Activated CD8-positive, alpha-beta memory T cell treated with anti-CD3 and anti-CD28 coated beads, Interleukin-2, amount 50 U/mL, for 48 hours (primary cell): ENCODE measurements at regions not wholly inside any gene's neighbourhood (a gene's known extent, or its start where the extent isn't known, plus 50 kb on each side); places are given as distances from the start of the nearest gene placed in this dataset.

Experiments
- DNase-seq: peaks from one replicate; pipeline ENCODE4 v3.0.0-alpha.2; 2020

DNA sequence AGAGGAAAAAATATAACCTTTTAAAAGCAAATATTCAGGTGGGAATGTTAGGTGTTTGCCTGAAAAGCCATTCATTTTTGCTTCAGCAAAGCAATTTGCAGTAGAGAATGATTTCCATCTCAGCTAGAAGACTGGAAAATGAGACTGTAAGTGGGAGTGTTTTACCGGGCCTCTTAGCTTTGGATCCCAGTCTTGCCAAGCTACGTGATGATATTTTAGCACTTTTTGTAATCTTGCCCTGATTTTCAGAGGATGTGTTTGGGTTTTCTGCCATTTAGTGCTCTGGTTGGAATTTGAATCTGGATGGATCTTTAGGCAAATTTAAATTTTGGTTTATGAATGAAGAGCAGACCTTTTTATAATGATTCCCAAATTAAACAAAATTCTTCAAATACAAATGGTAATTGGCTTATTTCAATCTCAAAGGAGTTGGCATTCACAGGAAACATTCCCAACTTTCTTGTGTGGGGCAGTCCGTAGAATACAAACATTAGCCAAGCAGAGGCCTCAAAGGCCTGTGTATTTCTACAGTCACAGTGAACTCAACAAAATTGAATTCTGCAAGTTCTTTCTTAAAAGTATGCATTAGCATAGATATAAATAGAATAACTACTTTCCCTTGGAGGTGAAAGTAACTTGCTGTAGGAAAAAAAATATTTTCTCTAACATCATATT lies 646.4 kb downstream of the CDY2B start:
- DNase-seq: no peak

DNA sequence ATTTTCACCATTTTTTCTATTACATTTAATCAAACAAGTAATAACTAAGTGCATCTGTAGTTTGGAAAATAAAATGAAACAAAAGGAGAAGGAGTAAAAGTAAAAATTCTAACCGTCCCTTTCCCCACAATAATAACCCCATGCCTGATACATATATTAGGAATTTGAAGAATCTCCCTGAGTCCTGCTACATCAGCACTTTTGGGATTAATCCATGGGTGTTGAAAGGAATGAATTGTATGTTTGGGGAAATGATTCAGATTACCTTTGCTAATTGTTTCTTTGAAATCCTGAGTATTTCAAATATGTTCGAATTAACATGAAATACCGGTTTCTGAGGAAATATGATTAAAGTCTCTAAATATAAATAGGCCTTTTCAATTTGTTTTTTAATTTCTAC lies 648.0 kb downstream of the CDY2B start:
- no peak for DNase-seq

DNA sequence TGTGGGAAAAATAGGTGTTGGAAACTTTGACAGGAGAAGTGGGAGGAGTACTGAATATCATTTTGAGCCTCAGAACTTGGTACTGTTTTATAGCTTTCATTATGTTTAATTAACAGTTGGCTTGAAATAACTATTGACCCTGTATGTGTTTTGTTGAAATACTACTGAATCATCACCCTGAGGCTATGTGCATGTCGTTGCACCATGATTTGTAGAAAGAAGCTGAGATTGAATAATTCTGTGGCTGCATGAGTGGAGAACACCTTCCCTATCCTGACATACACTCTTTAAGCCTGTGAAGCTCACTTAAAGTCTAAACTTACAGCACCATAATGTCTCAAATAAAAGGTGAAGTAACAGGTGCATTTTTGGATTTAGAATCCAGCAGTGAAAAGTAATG lies 656.5 kb downstream of the CDY2B start:
- no peak for DNase-seq

DNA sequence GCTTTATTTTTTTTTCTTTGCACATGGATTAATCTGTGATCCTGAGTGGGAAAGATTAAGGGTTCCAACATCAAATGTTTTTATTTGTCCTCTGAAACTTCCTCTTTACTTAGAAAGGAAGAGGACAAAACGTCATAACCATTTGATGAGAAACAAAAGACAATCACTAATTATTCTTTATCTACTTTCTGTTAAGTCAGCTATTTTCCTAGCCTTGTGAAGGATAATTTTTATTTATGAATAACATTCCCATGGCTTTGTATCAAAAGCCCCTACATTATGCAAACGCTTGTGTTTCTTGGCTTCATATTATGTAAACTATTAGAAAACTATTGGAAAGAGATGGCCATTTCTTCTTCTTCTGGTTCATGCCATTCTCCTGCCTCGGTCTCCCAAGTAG lies 677.6 kb downstream of the CDY2B start:
- DNase-seq: no peak

DNA sequence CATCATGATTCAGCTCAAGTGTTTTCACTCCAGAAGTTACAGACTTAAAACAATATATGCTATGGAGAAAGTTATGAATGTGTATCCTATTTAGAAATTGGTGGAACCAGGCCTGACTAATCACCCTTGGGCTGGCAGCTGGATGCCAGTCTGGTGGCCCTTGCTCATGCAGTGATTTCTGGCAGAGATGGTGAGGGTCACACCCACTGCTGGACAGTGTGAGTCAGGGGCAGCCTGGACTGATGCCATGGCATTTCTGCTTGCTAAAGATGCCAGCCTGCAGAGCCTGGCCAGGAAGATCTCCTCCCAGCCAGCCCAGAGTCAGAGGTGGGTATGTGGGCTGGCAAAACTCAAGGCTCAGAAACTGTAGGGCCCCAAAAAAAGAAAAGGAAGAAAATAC lies 695.7 kb downstream of the CDY2B start:
- no peak for DNase-seq

DNA sequence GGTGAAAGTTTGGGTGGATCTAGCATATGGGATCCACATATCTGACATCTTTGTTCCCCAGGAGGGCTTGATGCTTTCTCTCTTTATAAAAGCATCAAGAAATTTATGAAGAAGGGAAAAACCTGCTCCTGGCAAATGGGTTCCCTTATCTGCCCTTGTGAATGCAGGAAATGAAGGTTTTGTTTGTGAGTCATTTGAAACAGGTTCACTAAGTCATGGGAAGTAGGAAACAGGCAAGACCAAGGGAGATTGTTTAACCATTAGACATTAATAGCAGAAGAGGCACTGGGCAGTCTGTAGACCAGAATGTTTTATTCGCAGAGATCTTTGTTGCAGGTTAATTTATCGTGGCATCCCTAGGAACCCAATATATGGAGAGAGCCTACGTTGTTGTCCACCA lies 713.1 kb downstream of the CDY2B start:
- DNase-seq: no peak

DNA sequence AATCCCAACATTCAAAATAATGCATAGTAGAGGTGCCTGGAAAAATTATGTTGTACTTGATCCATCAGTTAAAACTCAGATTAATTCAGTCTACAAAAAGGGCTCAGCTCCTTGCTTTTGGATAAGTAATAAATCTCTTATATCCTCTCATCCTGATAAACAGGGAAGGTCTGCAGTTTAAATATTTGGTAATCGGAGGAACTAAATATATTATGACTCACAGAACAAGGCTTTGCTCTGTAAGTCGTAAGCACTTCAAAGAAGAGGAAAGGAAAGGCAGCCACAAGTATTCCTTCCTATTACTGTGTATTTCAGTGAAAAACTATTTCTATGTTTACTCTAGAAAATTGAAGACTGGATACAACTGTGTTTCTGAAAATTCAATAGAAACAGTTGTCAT lies 757.9 kb downstream of the CDY2B start:
- no peak for DNase-seq

DNA sequence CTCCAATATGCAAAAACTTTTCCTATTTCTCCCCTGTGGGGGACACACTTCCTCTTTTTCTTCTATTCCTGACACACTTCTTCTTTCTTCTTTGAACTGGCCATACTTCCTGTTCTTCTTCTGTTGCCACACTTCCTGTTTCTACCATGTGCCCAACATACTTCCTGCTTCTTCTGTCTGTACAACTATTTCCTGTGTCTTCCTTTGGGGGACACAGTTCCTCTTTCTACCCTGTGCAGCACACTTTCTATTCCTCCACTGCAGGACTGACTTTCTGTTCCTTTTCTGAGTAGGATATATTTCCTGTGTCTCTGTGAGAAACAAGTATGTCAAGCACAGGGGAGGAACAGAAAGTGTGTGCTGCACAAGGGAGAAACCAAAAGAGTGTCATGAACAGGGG lies 794.7 kb downstream of the CDY2B start:
- DNase-seq: no peak

DNA sequence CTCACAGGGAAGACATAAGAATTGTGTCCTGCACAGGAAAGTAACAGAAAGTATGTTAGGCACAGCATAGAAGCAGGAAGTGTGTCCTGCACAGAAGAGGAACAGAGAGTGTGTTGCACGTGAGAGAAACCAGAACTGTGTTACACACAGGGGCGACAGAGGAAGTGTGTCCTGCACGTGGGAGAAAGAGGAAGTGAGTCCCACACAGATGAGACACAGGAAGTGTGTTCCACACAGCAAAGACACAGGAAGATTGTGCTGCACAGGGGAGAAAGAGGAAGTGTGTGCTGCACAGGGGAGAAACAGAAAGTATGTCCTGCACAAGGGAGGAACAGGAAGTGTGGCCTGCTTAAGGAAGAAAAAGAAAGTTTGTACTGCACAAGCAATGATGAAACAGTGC lies 800.1 kb downstream of the CDY2B start:
- no peak for DNase-seq

DNA sequence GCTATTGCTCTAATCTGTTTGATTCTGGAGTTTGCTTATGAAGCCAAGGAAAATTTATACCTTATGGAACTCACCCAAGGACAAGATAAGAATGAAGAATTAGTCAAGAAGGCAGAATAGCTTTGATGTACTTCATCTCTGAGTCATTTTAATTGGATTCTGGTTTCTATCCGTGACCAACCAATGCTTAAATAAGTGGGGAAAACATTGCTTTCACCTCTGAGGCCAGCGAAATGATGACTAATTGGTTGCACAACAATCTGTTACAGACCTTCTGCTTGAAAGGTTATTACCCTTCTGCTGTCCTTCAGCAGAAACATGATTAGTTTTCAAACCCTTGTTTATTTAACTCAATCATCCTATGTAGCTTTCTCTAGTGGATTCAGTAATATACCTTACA lies 812.7 kb downstream of the CDY2B start:
- no peak for DNase-seq

DNA sequence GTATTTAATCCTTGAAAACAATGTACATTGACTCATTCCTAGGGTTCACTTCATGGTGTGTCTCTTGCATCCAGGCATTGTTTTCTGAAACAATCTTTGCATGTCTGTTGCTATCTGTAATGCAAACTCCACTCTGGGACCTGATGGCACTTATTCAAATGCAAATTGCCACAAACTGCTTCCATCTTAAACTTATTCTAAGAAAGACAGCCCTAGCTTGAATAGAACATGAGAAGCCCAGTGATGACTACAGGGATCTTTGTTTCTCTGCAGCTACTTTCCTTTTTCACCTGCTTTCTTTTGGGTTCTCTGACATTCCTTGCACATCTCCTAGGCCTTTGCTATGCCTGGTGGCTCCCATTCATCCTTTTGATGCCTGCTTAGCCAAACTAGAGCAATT lies 827.0 kb downstream of the CDY2B start:
- no peak for DNase-seq

DNA sequence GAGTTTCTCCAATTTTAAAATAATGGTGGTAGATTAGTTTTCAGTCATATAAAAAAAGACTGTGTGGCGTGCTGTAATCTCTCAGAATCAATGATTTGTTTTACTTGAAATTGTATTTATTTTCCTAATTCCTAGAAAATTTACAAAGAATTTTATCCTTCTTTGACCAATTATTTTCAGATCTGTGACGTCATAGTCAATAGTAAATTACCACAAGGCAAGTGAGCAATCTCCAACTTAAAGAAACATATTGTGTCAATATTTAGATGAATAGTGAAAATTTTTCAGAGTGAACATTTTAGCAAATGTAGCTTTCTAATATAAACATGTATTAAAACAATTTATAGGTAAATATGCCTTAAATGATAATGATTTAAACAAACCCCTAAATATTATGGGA lies 829.6 kb downstream of the CDY2B start:
- DNase-seq: no peak

DNA sequence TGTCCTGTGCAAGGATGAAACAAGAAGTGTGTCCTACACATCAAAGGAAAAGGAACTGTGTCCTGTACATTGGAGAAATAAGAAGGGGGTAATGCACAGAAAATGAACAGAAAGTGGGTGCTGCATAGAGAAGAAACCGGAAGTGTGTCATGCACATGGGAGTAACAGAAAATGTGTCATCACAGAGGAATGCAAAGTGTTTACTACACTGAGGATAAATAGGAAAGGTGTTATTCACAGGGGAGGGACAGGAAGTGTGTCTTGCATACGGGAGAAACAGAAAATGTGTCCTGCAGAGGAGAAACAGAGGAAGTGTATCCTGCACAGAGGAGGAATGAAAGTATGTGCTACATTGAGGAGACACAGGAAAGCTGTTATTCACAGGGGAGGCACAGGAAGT lies 834.9 kb downstream of the CDY2B start:
- DNase-seq: no peak

DNA sequence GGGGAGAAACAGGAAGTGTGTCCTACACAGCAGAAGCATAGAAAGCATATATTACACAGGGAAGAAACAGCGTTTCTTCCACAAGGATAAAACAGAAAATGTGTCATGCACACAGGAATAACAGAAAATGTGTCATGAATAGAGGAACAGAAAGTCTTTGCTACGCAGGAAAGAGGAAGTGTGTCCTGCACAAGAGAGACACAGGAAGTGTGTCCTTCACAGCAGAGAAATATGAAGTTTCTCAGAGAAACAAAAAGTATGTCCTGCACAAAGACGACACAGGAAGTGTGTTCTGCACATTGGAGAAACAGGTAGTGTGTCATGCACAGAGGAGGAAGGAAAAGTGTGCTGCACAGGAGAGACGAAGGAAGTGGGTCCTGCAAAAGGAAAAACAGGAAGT lies 835.3 kb downstream of the CDY2B start:
- no peak for DNase-seq

DNA sequence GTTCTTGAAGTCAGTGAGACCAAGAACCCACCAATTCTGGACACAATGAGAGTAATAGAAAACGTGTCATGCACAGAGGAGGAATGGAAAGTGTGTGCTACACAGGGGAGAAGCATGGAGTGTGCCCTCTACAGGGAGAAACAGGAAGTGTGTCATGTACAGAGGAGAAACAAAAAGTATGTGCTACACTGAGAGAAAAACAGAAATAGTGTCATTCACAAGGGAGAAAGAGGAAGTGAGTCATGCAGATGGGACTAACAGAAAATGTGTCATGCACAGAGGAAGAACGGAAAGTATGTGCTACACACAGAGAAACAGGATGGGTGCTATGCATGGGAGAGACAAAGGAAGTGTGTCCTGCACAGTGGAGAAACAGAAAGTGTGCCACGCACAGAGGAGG lies 835.7 kb downstream of the CDY2B start:
- DNase-seq: no peak

DNA sequence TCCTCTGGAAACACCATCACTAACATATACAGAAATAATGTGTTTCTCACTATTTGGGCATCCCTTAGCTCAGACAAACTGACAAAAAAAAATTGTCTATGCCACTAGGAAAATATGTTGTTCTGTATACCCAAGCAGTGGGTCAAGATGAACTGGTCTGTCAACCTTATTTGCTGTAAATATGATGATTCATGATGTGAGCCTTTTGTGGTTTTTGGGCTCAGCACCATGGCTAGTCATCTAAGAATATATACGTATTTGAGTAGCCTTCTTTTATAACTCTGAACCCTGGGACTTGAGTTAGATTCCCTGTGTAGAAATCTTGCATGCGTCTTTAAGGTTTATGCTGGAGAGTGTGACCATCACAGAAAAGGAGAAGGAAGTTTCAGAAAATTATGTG lies 841.6 kb downstream of the CDY2B start:
- no peak for DNase-seq

DNA sequence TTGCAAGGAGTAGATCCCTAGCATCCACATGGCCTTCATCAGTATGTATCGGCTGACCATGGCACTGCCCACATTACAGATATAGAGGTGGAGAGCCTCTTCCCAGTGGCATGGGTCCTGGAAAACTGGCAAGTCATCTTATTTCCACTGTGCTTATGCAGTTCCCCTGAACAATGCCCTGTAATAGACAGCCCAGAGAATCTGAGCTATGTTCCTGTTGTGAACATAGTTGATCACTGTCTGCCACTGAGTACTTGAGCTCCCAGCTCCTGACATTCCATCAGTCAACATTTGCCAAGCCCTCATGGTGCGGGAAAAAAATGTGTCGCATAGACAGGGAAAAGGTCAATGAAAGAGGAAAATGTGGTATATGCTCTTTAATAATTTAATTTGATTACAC lies 861.9 kb downstream of the CDY2B start:
- DNase-seq: no peak

DNA sequence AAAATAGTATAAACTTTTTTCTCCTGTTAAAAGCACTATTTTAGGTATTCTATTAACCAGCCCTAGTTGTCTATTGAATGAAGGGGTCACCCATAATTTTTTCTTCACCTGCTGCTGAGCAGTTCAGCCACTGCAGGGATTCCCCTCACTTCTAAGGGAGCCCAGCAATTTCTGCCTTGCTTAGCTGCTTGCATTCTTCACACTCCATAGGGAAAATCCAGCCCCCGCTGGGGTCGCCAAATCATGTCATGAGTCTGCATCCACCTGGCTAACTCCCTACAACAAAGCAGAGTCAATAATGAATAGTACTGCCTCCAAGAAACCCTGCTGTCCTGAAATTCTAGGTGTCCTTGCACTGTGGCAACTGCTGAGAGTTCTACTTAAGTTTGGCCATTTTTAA lies 886.5 kb downstream of the CDY2B start:
- no peak for DNase-seq

DNA sequence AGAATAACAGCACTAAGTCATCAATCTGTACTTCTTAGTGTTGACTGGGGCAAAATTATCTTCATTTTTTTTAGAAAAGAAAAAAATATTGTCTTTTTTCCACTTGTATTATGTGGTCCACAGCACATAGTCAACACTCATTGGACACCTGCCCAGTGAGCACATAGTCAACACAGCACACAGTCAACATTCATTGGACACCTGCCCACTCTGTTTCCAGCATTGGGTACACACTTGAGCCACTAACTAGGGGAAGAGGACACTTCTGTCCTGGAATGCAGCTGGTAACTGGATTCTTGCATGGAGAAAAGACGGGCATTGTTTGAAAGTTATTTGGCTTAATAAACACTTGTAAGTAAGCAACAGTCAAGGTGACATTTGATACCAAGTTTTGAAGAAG lies 898.2 kb downstream of the CDY2B start:
- no peak for DNase-seq

DNA sequence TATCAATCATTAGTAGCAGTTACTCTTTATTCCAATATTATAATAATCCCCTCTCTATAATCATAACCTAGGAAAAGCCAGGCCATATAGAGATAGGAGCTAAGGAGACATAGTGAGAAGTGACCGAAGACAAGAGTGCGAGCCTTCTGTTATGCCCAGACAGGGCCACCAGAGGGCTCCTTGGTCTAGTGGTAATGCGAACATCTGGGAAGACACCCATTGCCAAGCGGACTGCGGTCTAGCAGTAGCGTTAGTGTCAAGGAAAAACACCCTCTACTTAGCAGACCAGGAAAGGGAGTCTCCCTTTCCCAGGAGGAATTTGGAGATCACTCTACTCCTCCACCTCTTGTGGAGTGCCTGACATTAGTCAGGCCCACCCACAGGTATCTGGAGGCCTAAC lies 920.9 kb downstream of the CDY2B start:
- DNase-seq: no peak

DNA sequence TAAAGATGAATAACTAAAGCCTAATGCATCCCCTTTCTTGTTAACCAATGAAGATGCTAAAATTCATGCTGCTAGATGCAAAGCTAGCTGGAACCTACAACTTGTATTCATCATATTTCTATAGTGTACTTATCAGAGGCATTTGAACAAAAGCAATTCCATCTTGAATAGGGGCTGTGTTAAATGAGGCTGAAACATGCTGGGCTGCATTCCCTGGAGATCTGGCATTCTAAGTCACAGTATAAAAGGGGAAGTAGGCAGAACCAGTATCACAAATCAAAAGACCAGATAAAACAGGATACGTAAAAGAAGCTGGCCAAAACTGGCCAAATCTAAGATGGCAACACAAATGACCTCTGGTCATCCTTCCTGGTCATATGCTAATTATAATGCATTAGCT lies 932.8 kb downstream of the CDY2B start:
- no peak for DNase-seq
